H4 (cell line): ENCODE measurements at regions not wholly inside any gene's neighbourhood (a gene's known extent, or its start where the extent isn't known, plus 50 kb on each side); places are given as distances from the start of the nearest gene placed in this dataset.
A peak's percentile ranks its signal among the peaks of the same experiment; 100 is the strongest.

Source experiments
- DNase-seq: peaks from one replicate; pipeline ENCODE4 v3.0.0-alpha.2; 2015; ENCODE audit warnings: low spot score

- peak; percentile 22 for DNase-seq
Measured at GRCh38 chr12:65596514-65597091, 227.7 kb upstream of the HMGA2 start.

- no peak for DNase-seq
Measured at GRCh38 chr12:65597527-65597926, 226.8 kb upstream of the HMGA2 start.

- no peak for DNase-seq
Measured at GRCh38 chr12:65598688-65599087, 225.6 kb upstream of the HMGA2 start.

DNA sequence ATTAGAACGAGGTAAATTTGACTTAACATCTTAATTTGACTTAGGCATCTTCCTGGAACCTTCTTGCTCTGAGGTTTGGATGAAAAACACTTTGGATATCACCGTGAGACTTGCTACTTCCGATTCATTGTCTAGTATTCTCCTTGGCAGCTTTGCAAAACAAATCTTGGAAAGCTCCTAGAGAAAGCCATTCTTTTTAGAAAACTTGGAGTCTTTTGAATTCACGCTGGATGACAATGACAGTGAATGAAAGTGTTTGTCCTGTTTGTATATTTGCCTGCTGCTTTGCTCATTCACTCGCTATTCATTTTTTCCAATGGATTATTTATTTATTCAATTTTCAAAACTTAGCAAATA, 222.1 kb upstream of the HMGA2 start:
- DNase-seq: no peak

DNA sequence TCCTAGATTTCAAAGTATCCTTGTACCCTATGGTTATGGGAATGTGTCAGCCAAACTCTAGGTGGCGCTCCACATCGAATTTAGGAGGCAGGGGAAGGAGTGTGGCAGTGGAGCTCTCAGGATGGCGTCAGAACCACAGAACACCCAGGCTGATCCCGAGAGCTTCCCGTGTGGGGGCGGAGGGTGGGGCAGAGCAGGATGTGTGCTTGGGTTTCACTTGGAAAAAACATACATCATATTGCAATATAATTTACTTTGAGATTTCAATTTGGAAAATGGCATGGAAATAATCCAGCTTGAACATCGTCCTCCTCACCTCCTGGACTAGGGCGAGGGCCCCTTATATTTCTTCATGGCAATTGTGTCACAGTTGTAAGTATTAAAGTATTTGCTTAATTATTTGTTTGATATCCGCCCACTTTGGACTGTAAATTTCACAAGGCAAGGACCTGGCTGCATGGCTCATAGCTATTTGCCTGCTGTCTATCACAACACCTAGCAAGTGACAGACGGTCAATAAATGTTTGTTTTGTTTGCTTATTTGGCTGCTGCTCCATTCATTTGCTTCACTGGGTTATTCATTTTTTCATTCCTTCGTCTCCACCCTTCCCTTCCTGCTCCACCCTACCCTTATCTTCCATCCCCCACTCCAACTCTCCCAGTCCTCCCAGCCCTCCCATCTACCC, 221.5 kb upstream of the HMGA2 start:
- peak; percentile 92 for DNase-seq

GRCh38 chr12:65603438-65604351, 220.6 kb upstream of the HMGA2 start:
- DNase-seq: peak; percentile 87

- DNase-seq: no peak
Measured at GRCh38 chr12:65605019-65605418, 219.3 kb upstream of the HMGA2 start.

- DNase-seq: no peak
Measured at GRCh38 chr12:65606008-65606766, 218.1 kb upstream of the HMGA2 start.

GRCh38 chr12:65607401-65607841, 216.9 kb upstream of the HMGA2 start:
- no peak for DNase-seq

DNA sequence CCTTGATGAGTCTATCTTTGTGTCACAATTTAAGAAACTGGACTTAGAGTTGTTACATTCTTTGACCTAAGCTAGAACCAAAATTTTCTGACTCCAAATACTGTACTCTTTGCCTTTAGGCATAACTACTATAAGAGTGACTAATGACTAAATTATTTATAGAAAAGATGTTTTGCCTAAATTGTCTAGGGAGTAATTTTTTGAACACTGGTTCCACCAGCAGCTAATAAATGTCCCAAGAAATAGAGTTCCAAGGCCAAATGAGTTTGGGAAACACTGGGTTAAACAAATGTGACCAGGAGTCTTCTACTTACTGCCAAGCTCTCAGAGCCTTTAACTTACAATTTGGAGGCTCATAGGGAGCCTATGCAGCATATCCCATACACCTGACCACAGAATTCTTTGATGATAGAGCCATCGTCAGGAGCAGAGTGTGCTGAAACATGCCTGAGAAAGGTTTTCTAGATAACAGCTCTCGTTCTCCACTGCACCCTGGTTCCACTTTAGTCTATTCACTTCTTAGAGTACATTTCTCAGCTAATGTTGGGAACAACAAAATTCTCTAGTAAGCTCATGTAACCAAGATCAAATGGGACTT, 215.9 kb upstream of the HMGA2 start:
- no peak for DNase-seq

DNA sequence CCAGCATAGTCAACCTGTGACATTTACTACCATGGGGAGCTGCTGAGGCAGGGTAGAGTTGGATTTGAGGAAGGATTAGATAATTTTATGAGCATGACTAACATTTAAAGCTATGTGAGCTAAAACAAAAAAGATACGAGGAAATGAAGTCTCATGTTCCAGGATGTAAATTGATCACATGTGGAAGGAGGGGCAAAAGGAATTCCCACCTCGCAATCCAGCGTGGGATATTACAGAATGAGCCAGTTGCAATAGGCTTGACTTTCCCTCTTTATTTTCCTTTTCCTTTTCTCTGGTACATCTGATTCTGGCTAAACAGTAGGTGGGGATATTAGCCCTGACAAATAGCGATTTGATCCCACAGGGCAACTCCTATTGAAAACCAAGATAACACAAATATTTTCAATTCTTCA, 214.9 kb upstream of the HMGA2 start:
- DNase-seq: no peak

DNA sequence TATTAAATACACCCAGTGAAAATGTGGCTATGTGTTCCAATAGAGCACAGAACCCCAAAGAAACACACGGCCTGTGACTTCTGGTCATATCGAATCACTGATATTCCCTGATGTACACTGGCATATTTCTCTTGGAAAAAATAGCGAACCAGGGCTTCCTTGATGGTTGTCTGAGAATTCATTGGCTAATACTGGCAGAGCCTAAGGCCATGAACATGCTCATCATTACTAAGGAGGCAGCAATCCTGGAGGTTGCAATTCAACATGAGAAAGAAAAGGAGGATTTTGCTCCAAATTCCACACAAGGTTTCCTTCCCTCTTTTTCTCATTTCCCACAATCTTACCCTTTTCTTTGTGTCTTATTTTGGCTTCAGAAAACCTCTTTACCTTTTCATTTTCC, 212.9 kb upstream of the HMGA2 start:
- no peak for DNase-seq

DNA sequence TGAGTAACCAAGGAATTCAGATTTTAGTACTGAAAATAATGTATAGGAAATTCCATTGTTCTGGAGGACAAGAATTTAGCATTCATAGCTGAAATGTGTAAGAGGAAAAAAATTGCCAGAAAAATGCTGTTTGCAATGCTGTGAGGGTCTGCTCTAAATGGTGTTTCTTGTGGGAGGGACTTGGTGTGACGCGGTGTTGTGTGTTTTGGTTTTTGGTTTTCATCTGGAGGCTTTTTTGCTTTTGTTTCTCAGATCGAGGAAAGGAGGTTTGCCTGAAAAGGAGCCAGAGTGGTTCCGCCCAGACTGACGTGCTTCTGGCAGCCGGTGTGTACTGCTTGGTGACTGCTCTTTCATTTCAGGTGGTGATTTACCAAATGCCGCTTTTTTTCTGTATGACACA, 211.8 kb upstream of the HMGA2 start:
- DNase-seq: no peak

GRCh38 chr12:65613692-65614091, 210.6 kb upstream of the HMGA2 start:
- DNase-seq: no peak

DNA sequence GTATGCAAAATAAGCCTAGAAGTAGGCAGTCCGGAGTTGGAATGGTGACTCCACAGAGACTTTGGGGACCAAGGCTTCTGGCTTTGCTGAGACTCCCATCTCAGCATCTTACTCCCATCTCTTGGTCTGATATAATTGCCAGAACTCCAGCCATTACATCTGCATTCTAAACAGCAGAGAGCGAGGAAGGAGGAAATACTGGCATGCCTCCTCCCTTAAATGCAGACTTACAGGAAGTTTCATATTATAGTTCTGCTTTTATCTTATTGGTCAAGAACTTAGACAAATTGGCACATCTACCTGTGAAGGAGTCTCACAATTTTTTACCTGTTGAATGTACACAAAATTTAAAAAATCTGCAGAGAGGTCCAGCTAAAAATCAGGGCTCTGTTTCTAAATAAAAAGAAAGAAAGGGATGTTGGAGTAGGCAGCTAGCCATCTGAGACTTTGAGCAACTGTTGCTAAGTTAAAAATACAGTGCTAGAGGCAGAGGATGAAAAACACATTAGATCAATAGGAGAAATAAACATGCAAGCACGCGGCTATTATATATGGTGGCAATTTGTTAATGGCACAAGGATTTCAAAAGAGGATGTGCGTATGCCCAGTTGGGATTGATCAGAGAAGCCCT, 209.9 kb upstream of the HMGA2 start:
- no peak for DNase-seq

GRCh38 chr12:65615118-65615517, 209.2 kb upstream of the HMGA2 start:
- DNase-seq: no peak

DNA sequence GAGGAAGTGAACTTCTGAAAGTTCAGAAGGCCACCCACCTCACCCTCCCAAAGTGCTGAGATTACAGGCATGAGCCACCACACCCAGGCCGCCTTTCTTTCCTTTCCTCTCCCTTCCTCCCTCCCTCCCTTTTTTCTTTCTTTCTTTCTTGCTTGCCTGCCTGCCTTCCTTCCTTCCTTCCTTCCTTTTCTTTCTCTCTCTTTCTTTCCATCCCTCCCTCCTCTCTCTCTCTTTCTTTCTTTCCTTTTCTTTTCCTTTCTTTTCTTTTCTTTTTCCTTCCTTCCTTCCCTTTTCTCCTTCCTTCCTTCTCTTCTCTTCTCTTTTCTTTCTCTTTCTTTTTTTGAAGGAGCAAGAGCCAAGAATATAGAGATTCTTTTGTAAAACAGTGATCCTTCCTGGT, 208.3 kb upstream of the HMGA2 start:
- no peak for DNase-seq

DNA sequence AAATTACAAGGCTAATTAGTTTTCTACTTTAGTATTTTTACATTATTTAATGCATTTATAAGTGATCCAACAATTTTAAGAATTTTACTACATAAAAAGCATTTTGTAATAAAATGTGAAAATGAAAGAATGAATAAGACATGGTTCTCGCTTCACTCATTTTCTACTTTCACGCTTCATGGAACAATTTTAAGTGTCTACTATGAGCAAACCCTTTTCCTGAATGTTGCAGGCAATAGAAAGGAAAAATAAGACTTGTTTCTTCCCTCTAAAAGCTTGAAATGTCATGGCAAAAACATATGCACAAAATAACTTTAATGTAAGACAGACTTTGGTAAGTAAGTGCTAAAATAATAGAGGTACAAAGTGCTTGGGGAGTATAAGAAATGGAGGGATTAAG, 205.7 kb upstream of the HMGA2 start:
- no peak for DNase-seq

- no peak for DNase-seq
Measured at GRCh38 chr12:65619018-65619417, 205.3 kb upstream of the HMGA2 start.

DNA sequence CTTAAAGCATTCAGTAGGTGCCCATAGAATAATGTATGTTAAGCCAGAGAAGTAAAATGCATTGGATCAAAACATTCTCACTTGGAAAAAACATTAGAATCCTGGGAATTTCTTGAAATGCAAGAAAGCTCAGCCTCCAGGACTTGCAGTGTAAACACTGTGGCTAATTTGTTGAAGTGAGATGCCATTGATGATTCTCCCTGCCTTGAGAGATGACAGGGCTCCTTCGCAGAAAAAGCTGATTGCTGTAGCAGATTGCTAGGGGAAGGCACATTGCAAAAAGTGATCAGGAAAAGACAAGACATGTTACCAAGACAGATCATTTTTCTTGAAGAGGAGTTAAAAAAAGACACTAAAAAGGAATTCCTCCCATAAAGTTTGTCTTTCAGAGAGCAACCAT, 204.2 kb upstream of the HMGA2 start:
- no peak for DNase-seq

DNA sequence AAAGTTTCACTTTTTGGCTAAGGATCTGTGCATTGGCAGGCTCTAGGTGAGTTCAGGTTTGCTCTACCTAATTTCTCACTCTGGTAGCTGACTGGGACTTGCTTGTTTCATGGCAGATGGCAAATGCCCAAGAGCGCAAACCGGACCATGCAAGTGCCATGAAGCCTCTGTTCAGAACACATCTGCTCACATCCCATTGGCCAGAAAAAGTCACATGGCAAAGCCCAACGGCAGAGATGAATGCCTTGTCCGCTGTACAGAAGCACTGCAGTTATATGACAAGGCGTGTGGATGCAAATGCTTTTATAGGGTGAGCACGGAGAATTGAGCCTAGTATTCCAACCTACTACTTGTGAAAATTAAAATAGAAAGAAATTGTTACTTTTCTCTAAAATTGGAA, 202.2 kb upstream of the HMGA2 start:
- DNase-seq: no peak
